A673 (cell line): ENCODE measurements at regions not wholly inside any gene's neighbourhood (a gene's known extent, or its start where the extent isn't known, plus 50 kb on each side); places are given as distances from the start of the nearest gene placed in this dataset.
A peak's percentile ranks its signal among the peaks of the same experiment; 100 is the strongest.

Experiments
- BruUV-seq: library from RNA; stranded (reverse); fragments of 400-500 nt; replicated peaks from 2 replicates; lab custom pipeline; 2021; lab: Mats Ljungman, UMichigan
- CTCF ChIA-PET: fragments of 300-600 bp; sonication (Branson Sonifier 250); formaldehyde crosslinking; loops from one replicate; lab custom pipeline; 2022; ENCODE audit warnings: antibody characterized with exemption; lab: Charles Lee
- POLR2A ChIA-PET: fragments of 300-600 bp; sonication (Branson Sonifier 250); formaldehyde crosslinking; loops from one replicate; lab custom pipeline; 2022; ENCODE audit warnings: antibody characterized with exemption; ENCODE audit not compliant: low non-redundant PET; lab: Charles Lee
- DNase-seq: peaks from one replicate; pipeline ENCODE4 v3.0.0-alpha.2; 2015; ENCODE audit warnings: low spot score
- H3K27ac ChIP-seq: fragments of 200-600 bp; sonication (generic); 2 replicates; pipeline ENCODE4 v1.5.1; 2016; ENCODE audit warnings: mixed run types, low read depth, mild to moderate bottlenecking, mixed read lengths, antibody characterized with exemption, low read length; ENCODE audit not compliant: poor library complexity, severe bottlenecking
- H3K27me3 ChIP-seq: fragments of 200-600 bp; sonication (generic); replicated peaks from 2 replicates; pipeline ENCODE4 v1.6.1; 2017; ENCODE audit warnings: mixed run types, low read depth, mild to moderate bottlenecking, mixed read lengths, antibody characterized with exemption, low read length; ENCODE audit not compliant: insufficient read depth, poor library complexity
- H3K36me3 ChIP-seq: fragments of 200-600 bp; sonication (generic); 2 replicates; pipeline ENCODE4 v1.6.1; 2016; ENCODE audit warnings: mixed run types, mild to moderate bottlenecking, mixed read lengths, antibody characterized with exemption, low read length; ENCODE audit not compliant: insufficient read depth, poor library complexity, severe bottlenecking
- H3K4me1 ChIP-seq: fragments of 200-600 bp; sonication (generic); 2 replicates; pipeline ENCODE4 v1.6.1; 2017; ENCODE audit warnings: mixed run types, mild to moderate bottlenecking, mixed read lengths, antibody characterized with exemption, low read length; ENCODE audit not compliant: insufficient read depth, poor library complexity, severe bottlenecking
- H3K4me3 ChIP-seq: fragments of 200-600 bp; sonication (generic); 2 replicates; pipeline ENCODE4 v1.5.1; 2016; ENCODE audit warnings: low read depth, mixed run types, mild to moderate bottlenecking, mixed read lengths, low read length; ENCODE audit not compliant: poor library complexity, severe bottlenecking
- H3K9me3 ChIP-seq: fragments of 200-600 bp; sonication (generic); 2 replicates; pipeline ENCODE4 v1.6.1; 2016; ENCODE audit warnings: mixed run types, low read depth, mild to moderate bottlenecking, mixed read lengths, antibody characterized with exemption, low read length; ENCODE audit not compliant: poor library complexity, severe bottlenecking
- EZH2 ChIP-seq: fragments of 200-600 bp; sonication (generic); IDR thresholded peaks from 2 replicates; pipeline ENCODE4 v1.6.1; 2017; ENCODE audit warnings: borderline replicate concordance, low read depth, mild to moderate bottlenecking, mixed read lengths, antibody characterized with exemption, low read length; ENCODE audit not compliant: poor library complexity, severe bottlenecking
- intact Hi-C: fragments of 100-400 bp; cut with micrococcal nuclease; formaldehyde crosslinking; loops from one replicate; pipeline ENCODE4 v1.10.0; 2022; ENCODE audit not compliant: unreplicated experiment
- TF ChIP-seq, protein P1 (sequence below): fragments of 300-800, 200-600 bp; sonication (generic); conservative IDR thresholded peaks from 2 replicates; pipeline ENCODE4 v1.5.1; 2017; ENCODE audit warnings: low read depth, mild to moderate bottlenecking, antibody characterized with exemption, low read length, moderate library complexity, mixed read lengths

DNA sequence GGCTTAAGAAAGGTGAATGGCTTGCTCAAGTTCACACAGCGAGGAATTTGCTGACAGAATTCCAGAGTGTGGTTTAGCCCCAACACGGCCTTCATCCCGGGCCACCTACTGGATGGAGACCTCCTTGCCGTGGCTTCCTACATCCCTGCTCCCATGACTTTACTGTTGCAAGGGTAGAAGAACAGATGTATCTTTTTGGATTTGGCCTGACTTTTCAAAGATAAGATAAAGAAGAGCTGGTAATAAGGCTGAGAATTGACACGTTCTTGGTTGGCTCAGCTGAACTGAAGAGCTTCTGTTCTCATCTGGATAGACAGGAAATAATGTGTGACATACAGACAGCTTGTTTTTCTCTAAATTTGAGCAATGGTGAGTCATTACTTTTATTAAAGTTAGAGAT is 113.1 kb downstream of the KLF5 start:
- Histone ChIP-seq H3K36me3 (no peaks in the 10 kb centered on the region), H3K9me3 (no peaks in the 10 kb centered on the region), H3K27me3 (no peaks in the 10 kb centered on the region), H3K4me3 (no peak overlapping the region), H3K4me1 (peaks cover 4% of the 10 kb centered on the region), H3K27ac (no peak overlapping the region)
- BruUV-seq = no TSS peak
- ChIA-PET POLR2A (no interaction called here), CTCF (no interaction called here)
- intact Hi-C loops = no loop called here
- DNase-seq = no peak
- TF ChIP-seq EZH2 = no peak
- TF ChIP-seq, protein P1, sequence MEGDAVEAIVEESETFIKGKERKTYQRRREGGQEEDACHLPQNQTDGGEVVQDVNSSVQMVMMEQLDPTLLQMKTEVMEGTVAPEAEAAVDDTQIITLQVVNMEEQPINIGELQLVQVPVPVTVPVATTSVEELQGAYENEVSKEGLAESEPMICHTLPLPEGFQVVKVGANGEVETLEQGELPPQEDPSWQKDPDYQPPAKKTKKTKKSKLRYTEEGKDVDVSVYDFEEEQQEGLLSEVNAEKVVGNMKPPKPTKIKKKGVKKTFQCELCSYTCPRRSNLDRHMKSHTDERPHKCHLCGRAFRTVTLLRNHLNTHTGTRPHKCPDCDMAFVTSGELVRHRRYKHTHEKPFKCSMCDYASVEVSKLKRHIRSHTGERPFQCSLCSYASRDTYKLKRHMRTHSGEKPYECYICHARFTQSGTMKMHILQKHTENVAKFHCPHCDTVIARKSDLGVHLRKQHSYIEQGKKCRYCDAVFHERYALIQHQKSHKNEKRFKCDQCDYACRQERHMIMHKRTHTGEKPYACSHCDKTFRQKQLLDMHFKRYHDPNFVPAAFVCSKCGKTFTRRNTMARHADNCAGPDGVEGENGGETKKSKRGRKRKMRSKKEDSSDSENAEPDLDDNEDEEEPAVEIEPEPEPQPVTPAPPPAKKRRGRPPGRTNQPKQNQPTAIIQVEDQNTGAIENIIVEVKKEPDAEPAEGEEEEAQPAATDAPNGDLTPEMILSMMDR = no peak

DNA sequence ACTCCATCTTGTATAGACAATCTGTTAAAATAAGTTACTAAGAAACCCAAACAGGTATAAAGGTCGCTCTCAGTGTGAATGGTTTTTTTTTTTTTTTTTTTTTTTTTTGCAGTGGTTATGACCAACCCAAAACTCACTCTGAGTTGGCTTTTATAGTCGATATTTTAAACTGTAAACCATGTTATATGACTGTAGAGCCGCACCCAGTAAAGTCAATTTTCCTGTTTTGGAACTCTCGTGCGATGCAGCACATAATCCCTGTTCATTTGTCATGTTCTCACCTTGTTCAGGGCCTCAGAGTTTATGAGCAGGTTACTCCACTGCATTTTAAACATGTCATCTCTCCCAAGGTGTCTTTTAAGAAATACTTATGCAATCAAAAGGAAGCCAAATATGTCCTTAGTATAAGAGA is 112.5 kb downstream of the KLF5 start:
- CTCF ChIA-PET = no interaction called here
- DNase-seq = no peak

DNA sequence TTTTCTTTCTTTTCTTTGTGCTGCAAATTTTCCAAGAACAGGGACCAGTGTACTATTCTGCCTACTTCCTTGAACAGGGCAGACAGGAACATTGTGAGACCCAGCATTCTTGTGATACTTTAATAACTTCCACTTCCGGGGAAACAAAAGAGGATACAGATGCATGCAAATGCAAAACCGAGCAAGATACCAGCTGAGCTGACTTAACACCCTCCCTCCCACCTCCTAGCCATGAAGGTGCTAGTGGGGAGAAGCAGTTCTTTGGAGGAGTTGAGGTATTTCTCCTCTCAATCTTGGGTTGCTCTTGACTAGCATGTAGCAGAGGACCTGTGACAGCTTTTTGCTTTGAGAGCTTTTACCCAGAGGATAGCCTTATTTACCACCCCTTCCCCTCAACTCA is 111.2 kb downstream of the KLF5 start:
- BruUV-seq = no TSS peak
- peak; percentile 52 for DNase-seq
- no peaks in the 10 kb centered on the region for H3K36me3 ChIP-seq
- ChIA-PET CTCF (no interaction called here), POLR2A (no interaction called here)
- H3K27ac ChIP-seq = no peak overlapping the region
- no peaks in the 10 kb centered on the region for H3K9me3 ChIP-seq
- intact Hi-C loops = no loop called here
- TF ChIP-seq, protein P1 = no peak
- no peak for TF ChIP-seq EZH2
- H3K4me1 ChIP-seq = peaks cover 4% of the 10 kb centered on the region
- H3K4me3 ChIP-seq = no peak overlapping the region
- no peaks in the 10 kb centered on the region for H3K27me3 ChIP-seq

More for the DNA sequence above, 112.5 kb downstream of the KLF5 start:
- Histone ChIP-seq H3K4me1 (peaks cover 4% of the 10 kb centered on the region), H3K9me3 (no peaks in the 10 kb centered on the region), H3K36me3 (no peaks in the 10 kb centered on the region), H3K27me3 (no peaks in the 10 kb centered on the region), H3K4me3 (no peak overlapping the region), H3K27ac (no peak overlapping the region)
- POLR2A ChIA-PET = no interaction called here
- TF ChIP-seq, protein P1 = no peak
- no peak for TF ChIP-seq EZH2
- intact Hi-C loops = no loop called here
- BruUV-seq = no TSS peak
